GM19238 (cell line): ENCODE measurements at regions not wholly inside any gene's neighbourhood (a gene's known extent, or its start where the extent isn't known, plus 50 kb on each side); places are given as distances from the start of the nearest gene placed in this dataset.
"Not testable (repeated sequence)": the region's sequence is repeated elsewhere in the genome, so short reads cannot be mapped to it uniquely, and the experiment has no call there.

Source experiments
- DNase-seq: peaks from one replicate; pipeline ENCODE4 v3.0.0; 2011; ENCODE audit warnings: low spot score; ENCODE audit not compliant: insufficient read length

- no peak for DNase-seq
Observed at GRCh38 chr5:1999794-2000193, 117.1 kb upstream of the IRX4 start.

GRCh38 chr5:1998716-1999317 lies 116.1 kb upstream of the IRX4 start:
- DNase-seq = no peak

DNA sequence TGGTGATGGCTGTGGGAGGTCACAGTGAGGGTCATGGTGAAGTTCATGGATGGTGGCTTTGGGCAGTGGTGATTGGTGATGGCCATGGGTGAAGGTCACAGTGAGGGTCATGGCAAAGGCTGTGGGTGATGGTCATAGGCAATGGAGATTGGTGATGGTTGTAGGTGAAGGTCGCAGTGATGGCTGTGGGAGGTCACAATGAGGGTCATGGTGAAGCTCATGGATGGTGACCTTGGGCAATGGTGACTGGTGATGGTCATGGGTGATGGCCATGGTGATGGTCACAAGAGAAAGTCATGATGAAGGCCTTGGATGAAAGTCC lies 115.6 kb upstream of the IRX4 start:
- no peak for DNase-seq

GRCh38 chr5:1997640-1998347 lies 115.1 kb upstream of the IRX4 start:
- no peak for DNase-seq

GRCh38 chr5:1995491-1995890 lies 112.8 kb upstream of the IRX4 start:
- no peak for DNase-seq

DNA sequence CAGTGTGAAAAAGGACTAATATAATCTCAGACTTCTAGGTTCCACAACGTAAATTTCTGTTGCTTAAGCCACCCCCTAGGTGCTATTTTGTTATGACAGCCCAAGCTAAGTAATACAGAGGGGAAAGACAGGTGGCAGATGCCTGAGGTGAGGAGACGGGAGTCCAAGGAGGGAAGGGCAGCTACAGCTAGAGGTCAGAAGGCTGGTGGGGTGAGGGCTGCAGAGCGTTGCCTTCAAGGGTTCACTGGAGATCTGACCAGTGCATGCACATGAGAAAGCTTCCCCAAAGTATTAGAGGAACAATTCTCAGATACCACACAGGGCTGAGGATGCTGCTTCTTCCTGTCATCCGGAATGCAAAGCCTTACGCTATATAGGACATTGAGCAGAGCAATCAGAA lies 104.7 kb upstream of the IRX4 start:
- no peak for DNase-seq

DNA sequence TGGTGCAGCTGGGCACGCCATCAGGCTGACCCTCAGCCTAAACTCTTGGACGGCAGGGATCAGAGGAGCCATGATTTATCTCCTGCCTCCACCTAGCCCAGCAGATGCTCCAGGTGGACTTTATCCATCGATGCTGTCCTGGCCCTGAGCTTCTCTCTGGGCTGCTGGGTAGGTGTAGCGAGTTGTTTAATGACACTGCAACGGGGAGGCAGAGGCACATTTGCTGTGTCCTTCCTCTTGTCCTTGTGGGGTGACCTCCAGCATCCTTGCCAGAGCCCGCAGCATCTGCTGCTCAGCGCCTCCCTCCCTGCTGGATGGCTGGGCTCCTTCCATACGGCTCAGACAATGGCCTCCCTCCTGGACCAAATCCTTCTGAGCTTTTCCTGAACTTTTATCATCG lies 103.1 kb upstream of the IRX4 start:
- DNase-seq = no peak

GRCh38 chr5:1983919-1984695 lies 101.4 kb upstream of the IRX4 start:
- DNase-seq = no peak

GRCh38 chr5:1983401-1983800 lies 100.7 kb upstream of the IRX4 start:
- DNase-seq = no peak

- not testable (repeated sequence) for DNase-seq
Observed at GRCh38 chr5:1982561-1982960, 99.8 kb upstream of the IRX4 start.

DNA sequence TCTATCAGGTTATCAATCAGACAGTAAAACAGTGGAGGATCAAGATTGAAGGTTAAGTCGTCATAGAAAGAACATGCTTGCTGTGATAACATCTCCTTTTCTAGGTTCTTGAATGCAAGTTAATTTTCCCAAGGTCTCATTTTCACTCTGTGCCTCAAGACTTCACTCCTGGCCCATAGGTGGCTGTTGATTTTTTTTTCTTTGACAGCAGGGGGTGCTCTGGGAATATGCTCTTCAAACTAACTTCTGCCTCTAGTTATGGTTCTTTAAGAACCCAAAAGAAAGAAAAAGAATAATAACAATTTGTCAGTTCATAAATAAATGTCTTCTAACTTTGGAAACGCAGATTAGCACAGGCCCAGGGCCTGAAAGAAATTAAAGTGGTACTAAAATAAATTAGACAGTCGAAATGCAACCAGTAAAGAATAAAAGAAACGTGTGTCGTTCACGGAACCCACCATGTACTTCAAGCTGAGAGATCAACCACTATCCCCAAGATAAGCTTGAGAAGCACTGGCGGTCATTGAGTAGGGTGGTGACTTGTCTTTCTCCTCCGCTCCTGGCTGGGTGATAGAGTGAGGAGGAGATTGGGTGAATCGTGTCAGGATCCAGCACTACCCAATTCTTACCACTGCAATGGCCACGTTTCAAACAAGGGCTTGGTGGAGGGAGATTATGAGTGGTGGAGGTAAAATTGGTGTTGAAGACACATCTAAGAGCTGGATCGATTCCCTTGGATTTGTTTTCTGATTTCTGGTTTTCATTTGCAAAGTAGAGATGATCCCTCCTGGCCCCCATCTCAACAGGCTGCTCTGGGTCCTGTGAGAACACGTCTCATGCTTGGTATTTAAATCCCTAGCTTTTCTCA lies 93.4 kb upstream of the IRX4 start:
- DNase-seq = no peak

DNA sequence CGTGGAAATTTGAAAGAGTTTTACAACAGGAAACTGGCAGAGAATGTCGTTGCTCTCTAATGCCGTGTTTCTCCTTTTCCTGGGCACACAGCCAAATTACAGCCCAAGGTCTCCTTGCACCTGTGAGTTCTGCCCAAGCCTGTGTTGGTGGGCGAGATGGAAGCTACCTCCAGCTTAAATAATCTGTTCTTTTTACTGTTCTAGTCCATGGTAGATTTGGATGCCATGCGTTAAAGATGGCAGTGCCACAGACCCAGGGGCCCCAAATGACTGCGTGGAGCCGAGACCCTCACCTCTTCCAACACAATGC lies 92.6 kb upstream of the IRX4 start:
- DNase-seq = no peak

GRCh38 chr5:1974501-1975405 lies 92.0 kb upstream of the IRX4 start:
- DNase-seq = no peak

DNA sequence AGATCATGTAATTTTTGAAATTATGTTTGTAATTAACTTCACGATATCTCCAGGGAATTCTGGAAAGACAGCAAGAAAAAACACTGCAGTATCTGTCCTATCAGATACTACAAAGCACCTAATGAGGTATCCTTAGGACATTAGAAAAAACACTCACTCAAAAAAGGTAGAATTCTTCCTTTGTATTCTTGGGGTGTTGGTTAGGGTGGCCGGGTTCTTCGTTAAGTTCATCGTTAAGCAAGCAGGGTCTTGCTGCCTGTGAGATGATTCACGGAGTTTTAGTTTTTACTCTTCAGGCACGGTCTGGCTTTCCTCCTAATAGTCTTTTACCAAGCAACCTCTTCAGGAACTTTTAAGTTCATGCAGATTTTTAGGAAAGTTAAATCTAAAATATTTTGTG lies 91.4 kb upstream of the IRX4 start:
- no peak for DNase-seq

- DNase-seq = no peak
Observed at GRCh38 chr5:1973391-1974013, 90.8 kb upstream of the IRX4 start.

DNA sequence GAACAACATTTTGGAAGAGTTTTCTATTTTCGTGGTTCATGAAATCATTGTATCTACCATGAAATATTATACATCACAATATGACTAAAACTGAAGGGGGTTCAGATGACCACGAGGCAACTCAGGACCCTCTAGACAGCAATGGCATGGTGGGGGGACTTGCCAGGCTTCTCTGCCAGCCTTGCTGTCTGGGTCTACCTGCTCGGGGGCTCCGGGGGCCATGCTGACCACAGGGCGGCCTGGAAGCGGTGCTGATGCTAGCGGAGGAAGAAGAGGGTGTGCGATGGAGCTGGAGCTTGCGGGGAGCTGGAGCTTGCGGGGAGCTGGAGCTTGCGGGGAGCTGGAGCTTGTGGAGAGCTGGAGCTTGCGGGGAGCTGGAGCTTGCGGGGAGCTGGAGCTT lies 89.2 kb upstream of the IRX4 start:
- no peak for DNase-seq

DNA sequence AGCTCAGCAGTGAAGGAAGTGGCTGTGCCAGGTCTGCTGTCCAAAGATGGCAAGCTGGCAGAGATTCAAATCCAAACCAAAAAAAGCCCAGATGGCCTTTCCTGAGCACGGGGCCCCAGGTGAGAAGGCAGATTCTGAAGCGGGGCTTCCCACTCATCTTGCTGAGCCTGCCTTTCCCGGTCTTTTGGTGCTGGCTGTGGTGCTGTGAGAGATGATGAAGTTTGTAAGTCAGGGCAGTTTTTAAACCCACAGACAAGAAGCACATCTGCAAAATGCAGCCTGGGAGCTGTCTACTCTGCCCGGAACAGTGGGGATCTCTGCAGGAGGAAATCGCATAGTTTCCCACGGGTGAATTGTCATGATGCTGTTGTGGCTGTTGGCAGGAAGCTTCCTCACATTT lies 85.0 kb upstream of the IRX4 start:
- DNase-seq = no peak

DNA sequence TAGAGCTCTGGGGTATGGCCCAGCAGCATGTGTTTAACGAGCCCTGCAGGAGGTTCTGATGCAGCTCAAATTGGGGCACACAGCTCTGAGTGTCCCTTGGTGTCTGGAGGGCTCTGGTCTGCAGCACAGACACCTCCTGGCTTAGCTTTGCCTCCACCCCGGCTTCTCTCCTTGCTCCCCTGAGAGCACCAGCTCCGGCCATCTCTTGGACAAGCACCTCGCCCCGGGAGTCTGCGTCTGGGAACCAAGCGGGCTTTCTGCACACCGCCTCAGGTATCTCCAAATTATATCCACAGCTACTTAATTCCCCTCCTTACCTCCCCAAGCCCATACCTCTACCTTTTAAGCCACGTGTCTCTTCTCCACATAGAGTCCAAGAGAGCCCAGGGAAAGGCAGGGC lies 83.7 kb upstream of the IRX4 start:
- no peak for DNase-seq

GRCh38 chr5:1965925-1966324 lies 83.2 kb upstream of the IRX4 start:
- no peak for DNase-seq

- no peak for DNase-seq
Observed at GRCh38 chr5:1963941-1964451, 81.3 kb upstream of the IRX4 start.
